ENCODE measurements at regions not wholly inside any gene's neighbourhood (a gene's known extent, or its start where the extent isn't known, plus 50 kb on each side); places are given as distances from the start of the nearest gene placed in this dataset.

DNA sequence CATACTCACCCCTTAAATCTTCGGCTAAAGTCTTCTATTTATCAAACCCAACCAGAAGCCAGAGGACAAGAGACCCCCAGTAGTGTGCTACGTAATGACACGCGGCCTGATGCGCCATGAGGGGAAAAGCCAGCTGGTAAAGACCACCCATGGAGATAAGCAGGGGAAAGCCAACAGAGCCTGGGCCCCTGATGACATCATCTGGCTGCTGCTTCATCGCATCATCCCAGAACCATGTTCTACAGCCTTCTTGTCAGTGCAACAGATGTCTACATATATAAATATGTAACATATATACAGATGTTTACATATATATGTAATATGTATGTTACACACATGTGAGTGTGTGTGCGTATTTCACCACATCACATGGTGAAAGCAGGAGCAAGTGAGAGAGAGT is 81.7 kb upstream of the VANGL1 start:
- TF ChIP-seq CTCF (IDR thresholded peaks at IDR 0.05; ENCODE audit: low read length) (no peak), EZH2 (IDR thresholded peaks at IDR 0.05; ENCODE audit: borderline replicate concordance, low read length) (no peak)

Measured in OCI-LY1 (cell line).